ENCODE measurements at regions not wholly inside any gene's neighbourhood (a gene's known extent, or its start where the extent isn't known, plus 50 kb on each side); places are given as distances from the start of the nearest gene placed in this dataset.
"Not testable (repeated sequence)": the region's sequence is repeated elsewhere in the genome, so short reads cannot be mapped to it uniquely, and the experiment has no call there.

GRCh38 chr14:105919458-105920150 lies 393.2 kb downstream of the TMEM121 start:
- TF ChIP-seq EZH2 (IDR thresholded peaks at IDR 0.05; ENCODE audit: borderline replicate concordance, low read depth, low read length, severe bottlenecking) (no peak), GATA2 (IDR thresholded peaks at IDR 0.05; ENCODE audit: insufficient read depth, insufficient read length, low read depth, low read length) (no peak), CTCF (IDR thresholded peaks at IDR 0.05; ENCODE audit: extremely low read depth in 1 of 2, insufficient read depth in 1 of 2, low read depth in 1 of 2, low read length in 2 of 2) (no peak), POLR2A (IDR thresholded peaks at IDR 0.05; ENCODE audit: low read depth, low read length) (no peak), MYC (IDR thresholded peaks at IDR 0.05; ENCODE audit: low read depth, low read length) (no peak), FOS (IDR thresholded peaks at IDR 0.05; ENCODE audit: borderline replicate concordance, insufficient read depth, low read length) (no peak), POLR2AphosphoS5 (IDR thresholded peaks at IDR 0.05; ENCODE audit: insufficient read depth, low read depth, low read length) (no peak), JUN (IDR thresholded peaks at IDR 0.05; ENCODE audit: borderline replicate concordance, insufficient read depth, insufficient read length, low read depth) (no peak), MAX (IDR thresholded peaks at IDR 0.05; ENCODE audit: insufficient read depth, insufficient read length) (no peak)
- Histone ChIP-seq H3K36me3 (ENCODE audit: control insufficient read depth in 2 of 2, extremely low read depth in 1 of 2, insufficient read depth in 2 of 2, low read length in 2 of 2) (no peaks in the 10 kb centered on the region), H3K9ac (replicated peaks; ENCODE audit: extremely low read depth, insufficient read depth, low read length) (no peak overlapping the region), H3K4me1 (ENCODE audit: control insufficient read depth, extremely low read depth, insufficient read depth, low read length) (no peaks in the 10 kb centered on the region), H4K20me1 (replicated peaks; ENCODE audit: control insufficient read depth, extremely low read depth, insufficient read depth, low read length) (no peaks in the 10 kb centered on the region), H3K79me2 (ENCODE audit: control insufficient read depth, insufficient read depth, low read length) (no peaks in the 10 kb centered on the region), H3K27ac (ENCODE audit: insufficient read depth, low read depth, low read length) (no peak overlapping the region), H2AFZ (ENCODE audit: low read depth, low read length) (no peak overlapping the region), H3K9me3 (replicated peaks; ENCODE audit: control insufficient read depth, insufficient read depth, low read length) (peaks cover 3% of the 10 kb centered on the region), H3K4me2 (ENCODE audit: insufficient read depth, low read length) (no peak overlapping the region), H3K9me1 (replicated peaks; ENCODE audit: control insufficient read depth, extremely low read depth, insufficient read depth, low read length) (no peaks in the 10 kb centered on the region), H3K27me3 (ENCODE audit: control insufficient read depth in 2 of 2, insufficient read depth in 2 of 2, low read length in 2 of 2) (no peaks in the 10 kb centered on the region), H3K4me3 (replicated peaks in 1 of 3; ENCODE audit: insufficient read depth in 1 of 3, low read depth in 1 of 3, low read length in 3 of 3) (no peak overlapping the region)
- BruUV-seq (replicated peaks), result no TSS peak
- ChIA-PET POLR2A (no interaction called here), CTCF (no interaction called here)
- FAIRE-seq (no peak), DNase-seq (ENCODE audit: low read depth, low spot score) (no peak)
- dilution Hi-C loops (cut with MboI; ENCODE audit: extremely low pct_ligation_motif_present, low sequenced_read_pairs), result no loop called here
- intact Hi-C loops (cut with micrococcal nuclease), result no loop called here

- H3K27me3 ChIP-seq (ENCODE audit: control insufficient read depth in 2 of 2, insufficient read depth in 2 of 2, low read length in 2 of 2); dilution Hi-C loops (cut with MboI; ENCODE audit: extremely low pct_ligation_motif_present, low sequenced_read_pairs); H3K4me3 ChIP-seq (replicated peaks in 1 of 3; ENCODE audit: insufficient read depth in 1 of 3, low read depth in 1 of 3, low read length in 3 of 3); H3K9ac ChIP-seq (replicated peaks; ENCODE audit: extremely low read depth, insufficient read depth, low read length); H3K4me2 ChIP-seq (ENCODE audit: insufficient read depth, low read length); H3K27ac ChIP-seq (ENCODE audit: insufficient read depth, low read depth, low read length); POLR2A ChIA-PET; H4K20me1 ChIP-seq (replicated peaks; ENCODE audit: control insufficient read depth, extremely low read depth, insufficient read depth, low read length); H3K36me3 ChIP-seq (ENCODE audit: control insufficient read depth in 2 of 2, extremely low read depth in 1 of 2, insufficient read depth in 2 of 2, low read length in 2 of 2); CTCF ChIA-PET; intact Hi-C loops (cut with micrococcal nuclease); H3K9me1 ChIP-seq (replicated peaks; ENCODE audit: control insufficient read depth, extremely low read depth, insufficient read depth, low read length); H3K79me2 ChIP-seq (ENCODE audit: control insufficient read depth, insufficient read depth, low read length); H3K9me3 ChIP-seq (replicated peaks; ENCODE audit: control insufficient read depth, insufficient read depth, low read length); BruUV-seq (replicated peaks); H2AFZ ChIP-seq (ENCODE audit: low read depth, low read length); H3K4me1 ChIP-seq (ENCODE audit: control insufficient read depth, extremely low read depth, insufficient read depth, low read length); DNase-seq (ENCODE audit: low read depth, low spot score); FAIRE-seq: not testable (repeated sequence)
Observed at GRCh38 chr14:105920151-105920700, 393.8 kb downstream of the TMEM121 start.

Measured in endothelial cell of umbilical vein (primary cell).